ENCODE measurements at regions not wholly inside any gene's neighbourhood (a gene's known extent, or its start where the extent isn't known, plus 50 kb on each side); places are given as distances from the start of the nearest gene placed in this dataset.

DNA sequence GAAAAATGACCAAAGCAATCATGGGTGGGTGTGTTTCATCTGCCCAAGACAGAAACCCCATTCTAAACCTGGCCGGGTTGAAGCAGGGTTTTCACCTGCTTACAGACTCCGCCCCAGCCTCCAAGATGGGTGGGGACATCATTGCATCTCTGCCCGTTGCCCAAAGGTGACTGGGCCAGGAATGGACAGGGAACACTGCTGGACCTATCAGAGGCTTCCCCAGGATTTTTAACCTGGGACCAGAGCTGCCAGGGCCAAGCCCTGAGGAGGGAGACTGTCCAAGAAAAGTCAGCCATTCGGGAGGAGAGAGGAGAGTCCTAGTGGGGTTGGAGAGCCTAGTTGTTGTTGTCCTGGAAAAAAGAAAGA is 109.7 kb upstream of the ALDH1A3 start:
- WGBS, result 67% methylated on average over 1 of the region's 4 CpGs
- intact Hi-C loops (cut with DNase I), result no loop called here
- DNase-seq (ENCODE audit: extremely low spot score), result no peak

DNA sequence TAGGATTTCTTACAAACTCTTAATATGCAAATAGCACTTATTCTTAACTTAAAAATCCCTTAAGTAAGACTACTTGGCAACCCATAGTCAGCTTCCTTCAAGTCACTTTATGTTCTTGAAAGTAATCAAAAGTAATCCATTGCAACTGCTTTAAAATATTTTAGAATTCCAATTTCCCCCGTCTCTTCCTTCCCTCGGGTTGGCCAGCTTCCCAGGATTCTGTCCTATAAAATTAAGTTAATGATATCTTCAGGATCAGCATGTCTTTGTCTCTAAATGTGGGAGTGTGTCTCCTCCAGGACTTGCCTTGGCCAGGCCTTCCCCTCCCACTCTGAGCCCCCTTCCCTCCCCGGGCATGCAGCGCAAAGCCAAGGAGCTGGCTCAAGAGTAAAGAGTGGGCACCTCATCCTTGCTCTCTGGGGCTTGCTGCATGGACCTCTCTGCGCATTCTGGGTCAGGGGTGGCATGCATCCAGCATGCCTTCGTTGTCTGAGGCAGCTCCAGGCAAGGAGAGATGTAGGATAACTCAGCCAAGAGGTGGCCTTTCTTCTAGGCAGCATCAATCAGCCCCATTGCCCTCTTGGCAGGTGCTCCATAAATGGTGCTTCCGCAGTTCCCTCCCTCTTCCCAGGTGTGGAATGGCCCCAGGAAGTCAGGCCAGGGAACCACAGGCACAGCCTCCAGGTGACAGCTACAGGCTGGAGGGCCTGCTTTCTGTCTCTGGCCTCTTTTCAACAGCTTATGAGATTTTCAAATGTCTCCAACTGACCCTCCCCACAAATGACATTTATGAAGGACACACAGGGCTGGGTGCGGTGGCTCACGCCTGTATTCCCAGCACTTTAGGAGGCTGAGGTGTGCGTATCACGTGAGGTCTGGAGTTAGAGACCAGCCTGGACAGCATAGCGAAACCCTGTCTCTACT is 108.7 kb upstream of the ALDH1A3 start:
- DNase-seq (ENCODE audit: extremely low spot score), result peak; percentile 85
- no peak for TF ChIP-seq POLR2AphosphoS5 (IDR thresholded peaks at IDR 0.05)
- TF ChIP-seq EP300 (IDR thresholded peaks at IDR 0.05), result no peak
- no peak for TF ChIP-seq POLR2A (IDR thresholded peaks at IDR 0.05; ENCODE audit: low read depth)
- TF ChIP-seq, protein P1, sequence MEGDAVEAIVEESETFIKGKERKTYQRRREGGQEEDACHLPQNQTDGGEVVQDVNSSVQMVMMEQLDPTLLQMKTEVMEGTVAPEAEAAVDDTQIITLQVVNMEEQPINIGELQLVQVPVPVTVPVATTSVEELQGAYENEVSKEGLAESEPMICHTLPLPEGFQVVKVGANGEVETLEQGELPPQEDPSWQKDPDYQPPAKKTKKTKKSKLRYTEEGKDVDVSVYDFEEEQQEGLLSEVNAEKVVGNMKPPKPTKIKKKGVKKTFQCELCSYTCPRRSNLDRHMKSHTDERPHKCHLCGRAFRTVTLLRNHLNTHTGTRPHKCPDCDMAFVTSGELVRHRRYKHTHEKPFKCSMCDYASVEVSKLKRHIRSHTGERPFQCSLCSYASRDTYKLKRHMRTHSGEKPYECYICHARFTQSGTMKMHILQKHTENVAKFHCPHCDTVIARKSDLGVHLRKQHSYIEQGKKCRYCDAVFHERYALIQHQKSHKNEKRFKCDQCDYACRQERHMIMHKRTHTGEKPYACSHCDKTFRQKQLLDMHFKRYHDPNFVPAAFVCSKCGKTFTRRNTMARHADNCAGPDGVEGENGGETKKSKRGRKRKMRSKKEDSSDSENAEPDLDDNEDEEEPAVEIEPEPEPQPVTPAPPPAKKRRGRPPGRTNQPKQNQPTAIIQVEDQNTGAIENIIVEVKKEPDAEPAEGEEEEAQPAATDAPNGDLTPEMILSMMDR (IDR thresholded peaks at IDR 0.05), result no peak
- Histone ChIP-seq H3K4me3 (no peak overlapping the region), H3K36me3 (no peaks in the 10 kb centered on the region), H3K4me1 (no peaks in the 10 kb centered on the region), H3K9me3 (no peaks in the 10 kb centered on the region), H3K27ac (replicated peaks in 1 of 4) (no peak overlapping the region), H3K27me3 (no peaks in the 10 kb centered on the region)
- WGBS, result 72% methylated on average over 12 of the region's 12 CpGs
- intact Hi-C loops (cut with DNase I), result no loop called here

More for the DNA sequence above, 109.7 kb upstream of the ALDH1A3 start:
- Histone ChIP-seq H3K4me3 (no peak overlapping the region), H3K36me3 (no peaks in the 10 kb centered on the region), H3K9me3 (no peaks in the 10 kb centered on the region), H3K27ac (replicated peaks in 1 of 4) (no peak overlapping the region), H3K27me3 (no peaks in the 10 kb centered on the region), H3K4me1 (no peaks in the 10 kb centered on the region)
- TF ChIP-seq POLR2AphosphoS5 (IDR thresholded peaks at IDR 0.05), result no peak
- TF ChIP-seq, protein P1 (IDR thresholded peaks at IDR 0.05), result no peak
- no peak for TF ChIP-seq POLR2A (IDR thresholded peaks at IDR 0.05; ENCODE audit: low read depth)
- no peak for TF ChIP-seq EP300 (IDR thresholded peaks at IDR 0.05)

DNA sequence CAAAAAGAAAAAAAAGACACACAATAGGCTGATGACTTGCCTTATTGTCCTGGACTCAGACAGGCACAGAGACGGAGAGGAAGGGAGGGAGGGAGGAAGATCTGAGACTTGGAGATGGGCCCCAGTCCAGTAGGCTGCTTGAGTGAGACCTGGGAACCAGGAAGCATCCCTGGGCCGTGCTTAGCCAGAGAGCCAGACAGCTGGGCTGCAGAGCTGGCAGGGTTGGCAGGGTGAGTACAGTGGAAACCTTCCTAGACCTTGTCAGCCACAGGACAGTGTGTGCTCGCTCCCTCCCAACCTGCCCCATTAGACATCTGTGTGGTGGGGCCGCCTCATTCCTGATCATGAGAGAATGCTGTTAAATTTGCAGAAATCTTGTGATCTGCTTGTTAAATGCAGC is 107.9 kb upstream of the ALDH1A3 start:
- peak; percentile 90 for DNase-seq (ENCODE audit: extremely low spot score)
- TF ChIP-seq POLR2AphosphoS5 (IDR thresholded peaks at IDR 0.05) (no peak), EP300 (IDR thresholded peaks at IDR 0.05) (no peak), POLR2A (IDR thresholded peaks at IDR 0.05; ENCODE audit: low read depth) (no peak)
- TF ChIP-seq, protein P1 (IDR thresholded peaks at IDR 0.05), result no peak

DNA sequence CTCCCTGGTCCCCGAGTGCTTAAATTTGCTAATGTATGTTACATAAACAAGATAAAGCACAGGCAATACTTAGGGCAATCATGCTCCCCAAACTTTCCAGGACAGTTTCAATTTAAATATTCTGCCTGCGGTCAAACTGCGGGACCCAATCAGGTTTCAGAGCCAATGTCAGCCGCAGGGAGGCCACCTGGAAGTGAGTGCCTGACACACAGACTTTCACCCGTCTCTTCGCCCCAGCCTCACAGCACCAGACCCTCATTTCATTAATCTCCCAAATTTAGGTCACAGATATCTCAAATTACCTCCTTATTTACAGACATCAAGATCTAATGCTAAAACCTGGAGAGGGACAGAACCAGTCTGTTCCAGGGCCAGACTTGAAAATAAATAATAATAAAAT is 107.2 kb upstream of the ALDH1A3 start:
- WGBS, result 84% methylated on average over 6 of the region's 6 CpGs
- no peaks in the 10 kb centered on the region for H3K9me3 ChIP-seq

More for the DNA sequence above, 107.9 kb upstream of the ALDH1A3 start:
- no peaks in the 10 kb centered on the region for H3K9me3 ChIP-seq
- H3K4me1 ChIP-seq, result no peaks in the 10 kb centered on the region
- 62% methylated on average over 4 of the region's 4 CpGs for WGBS
- no peak overlapping the region for H3K4me3 ChIP-seq
- H3K36me3 ChIP-seq, result no peaks in the 10 kb centered on the region
- no peaks in the 10 kb centered on the region for H3K27me3 ChIP-seq
- intact Hi-C loops (cut with DNase I), result no loop called here
- H3K27ac ChIP-seq (replicated peaks in 1 of 4), result no peak overlapping the region

More for the DNA sequence above, 107.2 kb upstream of the ALDH1A3 start:
- Histone ChIP-seq H3K27me3 (no peaks in the 10 kb centered on the region), H3K36me3 (no peaks in the 10 kb centered on the region), H3K27ac (replicated peaks in 1 of 4) (no peak overlapping the region), H3K4me1 (no peaks in the 10 kb centered on the region), H3K4me3 (no peak overlapping the region)
- intact Hi-C loops (cut with DNase I), result no loop called here
- TF ChIP-seq POLR2AphosphoS5 (IDR thresholded peaks at IDR 0.05) (no peak), POLR2A (IDR thresholded peaks at IDR 0.05; ENCODE audit: low read depth) (no peak), EP300 (IDR thresholded peaks at IDR 0.05) (no peak)
- TF ChIP-seq, protein P1 (IDR thresholded peaks at IDR 0.05), result no peak
- DNase-seq (ENCODE audit: extremely low spot score), result peak; percentile 39
